Eye (tissue), 1 donor: ENCODE measurements at regions not wholly inside any gene's neighbourhood (a gene's known extent, or its start where the extent isn't known, plus 50 kb on each side); places are given as distances from the start of the nearest gene placed in this dataset.
"Not testable (repeated sequence)": the region's sequence is repeated elsewhere in the genome, so short reads cannot be mapped to it uniquely, and the experiment has no call there.

ENCODE experiments used
- DNase-seq: peaks from one replicate; pipeline ENCODE4 v3.0.0-alpha.2; 2015

- no peak for DNase-seq
Observed at GRCh38 chrX:40406330-40406859, 174.4 kb upstream of the ATP6AP2 start.

GRCh38 chrX:40405399-40405798 is 175.4 kb upstream of the ATP6AP2 start:
- DNase-seq: no peak

- no peak for DNase-seq
Observed at GRCh38 chrX:40403757-40404156, 177.0 kb upstream of the ATP6AP2 start.

GRCh38 chrX:40402831-40403533 is 177.8 kb upstream of the ATP6AP2 start:
- DNase-seq: peak; percentile 32

GRCh38 chrX:40395102-40395501 is 185.7 kb upstream of the ATP6AP2 start:
- DNase-seq: no peak

- DNase-seq: no peak
Observed at GRCh38 chrX:40394302-40394701, 186.5 kb upstream of the ATP6AP2 start.

GRCh38 chrX:40392599-40392998 is 188.2 kb upstream of the ATP6AP2 start:
- no peak for DNase-seq

GRCh38 chrX:40391662-40392061 is 189.1 kb upstream of the ATP6AP2 start:
- DNase-seq: no peak

GRCh38 chrX:40389555-40389954 is 191.2 kb upstream of the ATP6AP2 start:
- DNase-seq: no peak

GRCh38 chrX:40388441-40388840 is 192.3 kb upstream of the ATP6AP2 start:
- no peak for DNase-seq

GRCh38 chrX:40387869-40388268 is 192.9 kb upstream of the ATP6AP2 start:
- not testable (repeated sequence) for DNase-seq

- not testable (repeated sequence) for DNase-seq
Observed at GRCh38 chrX:40387311-40387710, 193.5 kb upstream of the ATP6AP2 start.

GRCh38 chrX:40385682-40386081 is 195.1 kb upstream of the ATP6AP2 start:
- no peak for DNase-seq

- DNase-seq: no peak
Observed at GRCh38 chrX:40385256-40385655, 195.5 kb upstream of the ATP6AP2 start.

- DNase-seq: no peak
Observed at GRCh38 chrX:40383969-40384368, 196.8 kb upstream of the ATP6AP2 start.

GRCh38 chrX:40383360-40383759 is 197.4 kb upstream of the ATP6AP2 start:
- DNase-seq: no peak

GRCh38 chrX:40380655-40381488 is 199.9 kb upstream of the ATP6AP2 start:
- peak; percentile 27 for DNase-seq

GRCh38 chrX:40377684-40378083 is 203.1 kb upstream of the ATP6AP2 start:
- DNase-seq: no peak

GRCh38 chrX:40374486-40374885 is 206.3 kb upstream of the ATP6AP2 start:
- no peak for DNase-seq

- no peak for DNase-seq
Observed at GRCh38 chrX:40373641-40374040, 207.1 kb upstream of the ATP6AP2 start.

GRCh38 chrX:40373025-40373424 is 207.7 kb upstream of the ATP6AP2 start:
- no peak for DNase-seq

- DNase-seq: no peak
Observed at GRCh38 chrX:40371376-40371775, 209.4 kb upstream of the ATP6AP2 start.

GRCh38 chrX:40368611-40369061 is 212.1 kb upstream of the ATP6AP2 start:
- no peak for DNase-seq

- no peak for DNase-seq
Observed at GRCh38 chrX:40366661-40367060, 214.1 kb upstream of the ATP6AP2 start.
